SK-N-MC (cell line): ENCODE measurements at regions not wholly inside any gene's neighbourhood (a gene's known extent, or its start where the extent isn't known, plus 50 kb on each side); places are given as distances from the start of the nearest gene placed in this dataset.

Source experiments
- EZH2 ChIP-seq: fragments of 200-600 bp; sonication (generic); IDR thresholded peaks from one replicate; pipeline ENCODE4 v1.6.1; 2017; ENCODE audit warnings: antibody characterized with exemption
- FOXP2 ChIP-seq: optimal IDR thresholded peaks from 2 replicates; pipeline ENCODE3; 2011; ENCODE audit warnings: mild to moderate bottlenecking, moderate library complexity; ENCODE audit not compliant: insufficient read depth; ENCODE audit errors: extremely low read length, control extremely low read depth
- POLR2AphosphoS5 ChIP-seq: IDR thresholded peaks from 2 replicates; pipeline ENCODE4 v1.6.1; 2012; ENCODE audit warnings: mild to moderate bottlenecking, low read depth, low read length, borderline replicate concordance

- TF ChIP-seq POLR2AphosphoS5, result no peak
- no peak for TF ChIP-seq FOXP2
- no peak for TF ChIP-seq EZH2
These were observed 116.4 kb upstream of the KLF6 start for GRCh38 chr10:3901370-3901769.
